Upper lobe of left lung (tissue), 6 donors: ENCODE measurements at regions not wholly inside any gene's neighbourhood (a gene's known extent, or its start where the extent isn't known, plus 50 kb on each side); places are given as distances from the start of the nearest gene placed in this dataset.

Experiments
- ATAC-seq, 2 donors: fragments of 200-7000 bp; cut with Tn5 transposase; one replicate each; pipeline ENCODE4 v1.9.1; 2022; ENCODE audit warnings: mild to moderate bottlenecking in 2 of 2, moderate library complexity in 2 of 2; ENCODE audit not compliant: low FRiP score in 2 of 2
- DNase-seq, 2 donors: peaks; one replicate each; pipeline ENCODE4 v3.0.0-alpha.2; 2019 to 2020
- H3K27ac ChIP-seq, 4 donors: fragments of 200-600 bp; sonication (generic); one replicate each; pipeline ENCODE4 v1.5.1; 2016 to 2019
- H3K27me3 ChIP-seq, 4 donors: fragments of 200-600 bp; sonication (generic); one replicate each; pipeline ENCODE4 v1.5.1; 2017 to 2019
- H3K36me3 ChIP-seq, 4 donors: fragments of 200-600 bp; sonication (generic); one replicate each; pipeline ENCODE4 v1.5.1; 2016 to 2019
- H3K4me1 ChIP-seq, 4 donors: fragments of 200-600 bp; sonication (generic); one replicate each; pipeline ENCODE4 v1.5.1; 2018 to 2019
- H3K4me3 ChIP-seq, 4 donors: fragments of 200-600 bp; sonication (generic); one replicate each; pipeline ENCODE4 v1.5.1; 2017 to 2019; ENCODE audit warnings: mild to moderate bottlenecking in 2 of 4, moderate library complexity in 1 of 4
- H3K9me3 ChIP-seq, 4 donors: fragments of 200-600 bp; sonication (generic); one replicate each; pipeline ENCODE4 v1.5.1; 2018 to 2019
- CTCF ChIP-seq, 6 experiments: fragments of 450-650 bp in 4 of 6; fragments of 200-600 bp in 2 of 6; sonication (generic) in 2 of 6; IDR thresholded peaks; one replicate each; pipeline ENCODE4 v1.5.1; 2016 to 2019; ENCODE audit warnings: antibody characterized with exemption in 6 of 6
- EP300 ChIP-seq, 4 donors: sonication (generic); formaldehyde crosslinking; IDR thresholded peaks; one replicate each; pipeline ENCODE4 v1.5.1; 2017; ENCODE audit warnings: antibody characterized with exemption in 4 of 4, control low read depth in 2 of 4
- POLR2A ChIP-seq, 4 donors: fragments of 450-650 bp; IDR thresholded peaks; one replicate each; pipeline ENCODE4 v1.5.1; 2016 to 2017; ENCODE audit warnings: antibody characterized with exemption in 4 of 4, mild to moderate bottlenecking in 2 of 4
- POLR2AphosphoS5 ChIP-seq, 2 donors: sonication (generic); formaldehyde crosslinking; IDR thresholded peaks; one replicate each; pipeline ENCODE4 v1.5.1; 2017; ENCODE audit warnings: antibody characterized with exemption in 2 of 2
- WGBS, 2 donors: methylation state at CpG; one replicate each; pipeline ENCODE4 v1.1.5; 2017 to 2018; 5-methylcytosine and 5-hydroxymethylcytosine counted together
- donor health status: DM: no; HTN: no; CAD: no; lungs with moderate emphysema.
- donor health status: DM: no; HTN: yes; CAD: no; lungs with severe emphysema.

GRCh38 chr10:105864854-105865253, 1223.8 kb downstream of the SORCS3 start:
- no peaks in the 10 kb centered on the region for H3K36me3 ChIP-seq
- H3K27ac ChIP-seq, result no peak overlapping the region
- 80 to 90% methylated on average over 2 of the region's 2 CpGs for WGBS, 2 donors
- no peaks in the 10 kb centered on the region for H3K9me3 ChIP-seq
- H3K27me3 ChIP-seq, result no peaks in the 10 kb centered on the region
- DNase-seq (no peak), ATAC-seq (no peak)
- TF ChIP-seq POLR2A (IDR thresholded peaks at IDR 0.05) (no peak), CTCF (IDR thresholded peaks at IDR 0.05) (no peak)
- H3K4me3 ChIP-seq, result no peak overlapping the region
- H3K4me1 ChIP-seq, result no peaks in the 10 kb centered on the region

GRCh38 chr10:105857268-105858264, 1216.5 kb downstream of the SORCS3 start:
- H3K4me1 ChIP-seq, result peaks cover 0 to 4% (median 0%) of the 10 kb centered on the region in 4 donors
- H3K27me3 ChIP-seq, result no peaks in the 10 kb centered on the region
- H3K9me3 ChIP-seq, result no peaks in the 10 kb centered on the region
- 36 to 42% methylated on average over 4 of the region's 4 CpGs for WGBS, 2 donors
- ATAC-seq (peak in 1 of 2 donors; percentile 75), DNase-seq (no peak)
- no peak overlapping the region for H3K27ac ChIP-seq
- no peaks in the 10 kb centered on the region for H3K36me3 ChIP-seq
- H3K4me3 ChIP-seq, result no peak overlapping the region
- TF ChIP-seq EP300 (IDR thresholded peaks at IDR 0.05) (no peak), POLR2A (IDR thresholded peaks at IDR 0.05) (no peak), CTCF (IDR thresholded peaks at IDR 0.05) (no peak), POLR2AphosphoS5 (IDR thresholded peaks at IDR 0.05) (no peak)

GRCh38 chr10:105855791-105856190, 1214.7 kb downstream of the SORCS3 start:
- no peak overlapping the region for H3K4me3 ChIP-seq
- no peak for DNase-seq
- ATAC-seq, result no peak
- TF ChIP-seq POLR2A (IDR thresholded peaks at IDR 0.05) (no peak), POLR2AphosphoS5 (IDR thresholded peaks at IDR 0.05) (no peak), EP300 (IDR thresholded peaks at IDR 0.05) (no peak), CTCF (IDR thresholded peaks at IDR 0.05) (no peak)
- WGBS, 2 donors, result 47 to 54% methylated on average over 2 of the region's 2 CpGs
- no peaks in the 10 kb centered on the region for H3K36me3 ChIP-seq
- H3K27ac ChIP-seq, result no peak overlapping the region
- H3K27me3 ChIP-seq, result no peaks in the 10 kb centered on the region
- H3K9me3 ChIP-seq, result no peaks in the 10 kb centered on the region
- H3K4me1 ChIP-seq, result peaks cover 0 to 4% (median 0%) of the 10 kb centered on the region in 4 donors

- H3K36me3 ChIP-seq, result no peaks in the 10 kb centered on the region
- H3K27me3 ChIP-seq, result no peaks in the 10 kb centered on the region
- no peaks in the 10 kb centered on the region for H3K9me3 ChIP-seq
- no peak overlapping the region for H3K27ac ChIP-seq
- DNase-seq (no peak), ATAC-seq (no peak)
- H3K4me3 ChIP-seq, result no peak overlapping the region
- TF ChIP-seq EP300 (IDR thresholded peaks at IDR 0.05) (no peak), CTCF (IDR thresholded peaks at IDR 0.05) (no peak), POLR2AphosphoS5 (IDR thresholded peaks at IDR 0.05) (no peak), POLR2A (IDR thresholded peaks at IDR 0.05) (no peak)
- no peaks in the 10 kb centered on the region for H3K4me1 ChIP-seq
- WGBS, 2 donors, result 79 to 85% methylated on average over 12 of the region's 12 CpGs
These were observed 1203.8 kb downstream of the SORCS3 start for GRCh38 chr10:105844676-105845570.
